KMS-11 (cell line): ENCODE measurements at regions not wholly inside any gene's neighbourhood (a gene's known extent, or its start where the extent isn't known, plus 50 kb on each side); places are given as distances from the start of the nearest gene placed in this dataset.

Experiments
- H2AFZ ChIP-seq: fragments of 200-600 bp; sonication (generic); 2 replicates; pipeline ENCODE4 v1.6.1; 2016; ENCODE audit warnings: antibody characterized with exemption, mixed run types, low read depth
- H3K27ac ChIP-seq: fragments of 200-600 bp; sonication (generic); 2 replicates; pipeline ENCODE4 v1.6.1; 2016; ENCODE audit warnings: mild to moderate bottlenecking, mixed run types
- H3K27me3 ChIP-seq: fragments of 200-600 bp; sonication (generic); 2 replicates; pipeline ENCODE4 v1.6.1; 2017; ENCODE audit warnings: mild to moderate bottlenecking, low read depth, mixed run types, moderate library complexity; ENCODE audit not compliant: insufficient read depth
- H3K36me3 ChIP-seq: fragments of 200-600 bp; sonication (generic); 2 replicates; pipeline ENCODE4 v1.6.1; 2017; ENCODE audit warnings: mild to moderate bottlenecking, mixed run types; ENCODE audit not compliant: insufficient read depth
- H3K4me1 ChIP-seq: fragments of 200-600 bp; sonication (generic); 2 replicates; pipeline ENCODE4 v1.6.1; 2016; ENCODE audit warnings: mild to moderate bottlenecking, low read depth, mixed run types; ENCODE audit not compliant: poor library complexity, severe bottlenecking
- H3K4me2 ChIP-seq: fragments of 200-600 bp; sonication (generic); 2 replicates; pipeline ENCODE4 v1.7.0; 2016; ENCODE audit warnings: mild to moderate bottlenecking, mixed run types
- H3K4me3 ChIP-seq: fragments of 200-600 bp; sonication (generic); IDR thresholded peaks from 2 replicates; pipeline ENCODE4 v1.6.1; 2017; ENCODE audit warnings: low read depth, low read length, mixed read lengths; ENCODE audit not compliant: insufficient read depth
- H3K79me2 ChIP-seq: fragments of 200-600 bp; sonication (generic); 2 replicates; pipeline ENCODE4 v1.6.1; 2016; ENCODE audit warnings: low read depth, mixed run types; ENCODE audit not compliant: insufficient read depth
- H3K9ac ChIP-seq: fragments of 200-600 bp; sonication (generic); 2 replicates; pipeline ENCODE4 v1.6.1; 2016; ENCODE audit warnings: mild to moderate bottlenecking, mixed run types
- H4K20me1 ChIP-seq: fragments of 200-600 bp; sonication (generic); 2 replicates; pipeline ENCODE4 v1.6.1; 2016; ENCODE audit warnings: mild to moderate bottlenecking, mixed run types; ENCODE audit not compliant: insufficient read depth
- CTCF ChIP-seq: fragments of 200-600 bp; sonication (generic); conservative IDR thresholded peaks from 2 replicates; pipeline ENCODE4 v1.6.1; 2017; ENCODE audit warnings: low read depth, mild to moderate bottlenecking, antibody characterized with exemption, low read length, moderate library complexity, mixed read lengths

- Histone ChIP-seq H3K79me2 (no peaks in the 10 kb centered on the region), H3K27ac (no peak overlapping the region), H3K4me2 (no peak overlapping the region), H3K27me3 (no peaks in the 10 kb centered on the region), H2AFZ (no peak overlapping the region), H3K4me1 (no peaks in the 10 kb centered on the region), H4K20me1 (no peaks in the 10 kb centered on the region), H3K36me3 (no peaks in the 10 kb centered on the region), H3K4me3 (no peak overlapping the region), H3K9ac (no peak overlapping the region)
- TF ChIP-seq CTCF: no peak
Measured at GRCh38 chr7:156024201-156024600, 211.9 kb upstream of the SHH start.

DNA sequence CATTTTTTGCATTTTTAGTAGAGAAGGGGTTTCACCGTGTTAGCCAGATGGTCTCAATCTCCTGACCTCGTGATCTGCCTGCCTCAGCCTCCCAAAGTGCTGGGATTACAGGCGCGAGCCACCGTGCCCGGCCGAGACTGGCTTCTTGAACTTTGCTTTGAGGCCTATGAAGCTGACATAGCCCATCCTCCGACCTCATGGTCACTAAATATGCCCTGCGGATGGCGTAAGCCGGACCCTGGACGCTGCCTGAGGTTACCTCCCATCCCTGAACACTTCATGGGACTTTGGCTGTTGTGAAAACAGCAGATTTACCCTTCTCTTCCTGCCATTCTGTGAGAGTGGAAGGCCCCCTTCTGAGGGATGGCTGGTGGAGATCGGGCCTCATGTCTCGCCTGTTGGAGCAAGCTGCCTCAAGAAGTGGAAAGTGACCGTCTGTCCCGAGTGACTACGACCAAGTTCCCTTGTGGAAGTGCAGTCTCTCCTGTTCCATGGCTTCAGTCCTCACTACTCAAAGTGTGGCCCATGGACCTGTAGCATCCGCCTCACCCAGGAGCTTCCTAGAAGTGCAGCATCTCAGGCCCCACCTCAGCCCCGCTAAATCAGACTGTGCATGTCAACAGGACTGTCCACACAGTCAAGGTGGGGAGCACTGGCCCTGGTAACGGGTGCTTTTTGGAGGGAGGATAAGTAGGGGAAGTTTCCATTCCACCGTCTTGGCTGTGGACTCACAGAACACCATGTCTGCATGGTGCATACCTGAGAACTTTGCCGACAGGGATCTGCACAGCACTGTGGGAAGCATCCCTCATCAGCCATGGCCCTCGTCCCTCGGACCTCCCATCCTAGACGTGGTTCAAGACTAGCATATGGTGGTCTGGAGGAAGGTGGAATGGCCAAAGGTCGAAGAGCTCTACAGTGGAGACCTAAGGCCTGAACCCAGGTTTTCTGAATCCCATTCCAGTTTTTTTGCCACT, 210.5 kb upstream of the SHH start:
- Histone ChIP-seq H4K20me1 (no peaks in the 10 kb centered on the region), H3K79me2 (no peaks in the 10 kb centered on the region), H2AFZ (no peak overlapping the region), H3K9ac (no peak overlapping the region), H3K36me3 (no peaks in the 10 kb centered on the region), H3K4me3 (no peak overlapping the region), H3K27ac (no peak overlapping the region), H3K4me2 (no peak overlapping the region), H3K4me1 (no peaks in the 10 kb centered on the region), H3K27me3 (no peaks in the 10 kb centered on the region)
- TF ChIP-seq CTCF: no peak

DNA sequence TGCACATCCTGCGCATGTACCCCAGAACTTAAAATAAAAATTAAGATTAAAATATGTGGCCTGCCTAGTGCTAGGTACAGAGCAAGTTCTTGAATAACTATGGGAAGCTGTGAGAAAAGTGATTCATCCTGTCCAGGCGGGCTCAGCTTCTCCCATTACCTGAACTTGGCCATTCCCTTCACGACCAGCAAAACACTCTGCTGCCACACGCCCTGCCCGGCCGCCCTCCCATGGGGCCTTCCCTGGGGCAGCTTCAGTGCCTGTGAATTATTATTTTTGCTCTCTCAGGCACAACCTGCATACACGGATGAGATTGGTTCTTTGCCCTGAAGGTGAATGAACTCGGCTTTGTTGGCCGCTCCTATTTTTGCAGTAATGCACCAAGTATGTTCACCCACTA, 209.2 kb upstream of the SHH start:
- H3K36me3 ChIP-seq: no peaks in the 10 kb centered on the region
- H2AFZ ChIP-seq: no peak overlapping the region
- H3K4me1 ChIP-seq: no peaks in the 10 kb centered on the region
- H3K4me2 ChIP-seq: no peak overlapping the region
- TF ChIP-seq CTCF: no peak
- no peak overlapping the region for H3K27ac ChIP-seq
- no peaks in the 10 kb centered on the region for H4K20me1 ChIP-seq
- H3K9ac ChIP-seq: no peak overlapping the region
- H3K27me3 ChIP-seq: no peaks in the 10 kb centered on the region
- H3K79me2 ChIP-seq: no peaks in the 10 kb centered on the region
- H3K4me3 ChIP-seq: no peak overlapping the region

DNA sequence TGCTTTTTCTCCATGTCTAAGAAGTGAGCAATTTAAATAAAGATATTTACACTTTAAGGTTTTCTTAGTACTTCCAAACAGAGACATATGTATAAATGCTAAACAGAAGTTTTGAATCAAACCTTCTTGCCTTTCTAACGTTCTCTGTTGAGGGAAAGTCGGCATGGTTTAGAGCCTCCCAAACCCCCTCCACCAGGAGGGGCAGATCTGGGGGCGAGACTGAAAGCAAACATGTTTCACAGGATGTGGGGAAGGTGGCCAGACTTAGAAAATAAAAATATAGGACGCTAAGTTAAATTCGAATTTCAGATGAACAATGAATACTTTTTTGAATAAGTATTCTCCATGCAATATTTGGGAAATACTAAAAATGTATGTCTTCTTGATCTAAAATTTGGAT, 208.3 kb upstream of the SHH start:
- no peak for TF ChIP-seq CTCF
- no peak overlapping the region for H3K4me3 ChIP-seq
- no peak overlapping the region for H3K4me2 ChIP-seq
- H3K4me1 ChIP-seq: no peaks in the 10 kb centered on the region
- no peaks in the 10 kb centered on the region for H3K79me2 ChIP-seq
- H3K36me3 ChIP-seq: no peaks in the 10 kb centered on the region
- no peaks in the 10 kb centered on the region for H4K20me1 ChIP-seq
- H3K9ac ChIP-seq: no peak overlapping the region
- no peaks in the 10 kb centered on the region for H3K27me3 ChIP-seq
- no peak overlapping the region for H3K27ac ChIP-seq
- no peak overlapping the region for H2AFZ ChIP-seq
